ENCODE measurements at regions not wholly inside any gene's neighbourhood (a gene's known extent, or its start where the extent isn't known, plus 50 kb on each side); places are given as distances from the start of the nearest gene placed in this dataset.

- FAIRE-seq, result no peak
- intact Hi-C loops (cut with micrococcal nuclease; ENCODE audit: unreplicated experiment), result no loop called here
- Histone ChIP-seq H3K4me2 (ENCODE audit: control insufficient read depth, insufficient read depth) (no peak overlapping the region), H3K9me3 (replicated peaks; ENCODE audit: control insufficient read depth, insufficient read depth, low read length) (no peaks in the 10 kb centered on the region), H3K27ac (ENCODE audit: control insufficient read depth, insufficient read depth) (no peak overlapping the region), H3K4me3 (no peak overlapping the region), H3K79me2 (ENCODE audit: control insufficient read depth, insufficient read depth, low read length) (no peaks in the 10 kb centered on the region), H3K9ac (ENCODE audit: control insufficient read depth, insufficient read depth, low read length) (no peak overlapping the region), H2AFZ (ENCODE audit: control insufficient read depth, low read depth, low read length) (no peak overlapping the region), H3K36me3 (ENCODE audit: control insufficient read depth in 2 of 2, insufficient read depth in 2 of 2, low read length in 1 of 2) (no peaks in the 10 kb centered on the region), H3K27me3 (replicated peaks in 1 of 2; ENCODE audit: control insufficient read depth in 2 of 2, insufficient read depth in 2 of 2, low read length in 1 of 2) (no peaks in the 10 kb centered on the region), H4K20me1 (ENCODE audit: control insufficient read depth, insufficient read depth) (no peaks in the 10 kb centered on the region), H3K4me1 (ENCODE audit: control insufficient read depth, insufficient read depth, low read length) (no peaks in the 10 kb centered on the region)
- SMC1A ChIA-PET (ENCODE audit: uncharacterized antibody, unreplicated experiment), result no interaction called here
- no TSS peak for BruUV-seq (replicated peaks)
- WGBS (ENCODE audit: insufficient coverage, insufficient replicate concordance, low lambda C conversion rate, missing lambda C conversion rate), result 37% methylated on average over 9 of the region's 9 CpGs
- CTCF ChIA-PET, result no interaction called here
- POLR2A ChIA-PET, result interaction anchor here (0.5 kb wide), 1 partner anchor 1869 kb away, joined by 4 read pairs; no protein-coding TSS in a partner anchor
- in situ Hi-C loops (cut with MboI), result no loop called here
- RAD21 ChIA-PET (ENCODE audit: unreplicated experiment), result no interaction called here
- DNase-seq (ENCODE audit: low read depth, low spot score), result no peak
- ATAC-seq, result no peak
- TF ChIP-seq, protein P1, sequence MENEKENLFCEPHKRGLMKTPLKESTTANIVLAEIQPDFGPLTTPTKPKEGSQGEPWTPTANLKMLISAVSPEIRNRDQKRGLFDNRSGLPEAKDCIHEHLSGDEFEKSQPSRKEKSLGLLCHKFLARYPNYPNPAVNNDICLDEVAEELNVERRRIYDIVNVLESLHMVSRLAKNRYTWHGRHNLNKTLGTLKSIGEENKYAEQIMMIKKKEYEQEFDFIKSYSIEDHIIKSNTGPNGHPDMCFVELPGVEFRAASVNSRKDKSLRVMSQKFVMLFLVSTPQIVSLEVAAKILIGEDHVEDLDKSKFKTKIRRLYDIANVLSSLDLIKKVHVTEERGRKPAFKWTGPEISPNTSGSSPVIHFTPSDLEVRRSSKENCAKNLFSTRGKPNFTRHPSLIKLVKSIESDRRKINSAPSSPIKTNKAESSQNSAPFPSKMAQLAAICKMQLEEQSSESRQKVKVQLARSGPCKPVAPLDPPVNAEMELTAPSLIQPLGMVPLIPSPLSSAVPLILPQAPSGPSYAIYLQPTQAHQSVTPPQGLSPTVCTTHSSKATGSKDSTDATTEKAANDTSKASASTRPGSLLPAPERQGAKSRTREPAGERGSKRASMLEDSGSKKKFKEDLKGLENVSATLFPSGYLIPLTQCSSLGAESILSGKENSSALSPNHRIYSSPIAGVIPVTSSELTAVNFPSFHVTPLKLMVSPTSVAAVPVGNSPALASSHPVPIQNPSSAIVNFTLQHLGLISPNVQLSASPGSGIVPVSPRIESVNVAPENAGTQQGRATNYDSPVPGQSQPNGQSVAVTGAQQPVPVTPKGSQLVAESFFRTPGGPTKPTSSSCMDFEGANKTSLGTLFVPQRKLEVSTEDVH (IDR thresholded peaks at IDR 0.05; ENCODE audit: low read depth, partially characterized antibody), result no peak
- TF ChIP-seq CBX5 (IDR thresholded peaks at IDR 0.05; ENCODE audit: low read depth), result no peak
- no peak for TF ChIP-seq ZNF24 (IDR thresholded peaks at IDR 0.05)
- TF ChIP-seq CHD1 (IDR thresholded peaks at IDR 0.05; ENCODE audit: low read depth, low read length), result no peak
- TF ChIP-seq TCF7 (IDR thresholded peaks at IDR 0.05; ENCODE audit: borderline replicate concordance), result no peak
- TF ChIP-seq SUZ12 (IDR thresholded peaks at IDR 0.05; ENCODE audit: unreplicated experiment), result no peak
- TF ChIP-seq YBX1 (IDR thresholded peaks at IDR 0.05), result no peak
- TF ChIP-seq RFX5 (IDR thresholded peaks at IDR 0.05; ENCODE audit: low read depth, low read length), result no peak
- TF ChIP-seq POLR2AphosphoS5 (IDR thresholded peaks at IDR 0.05; ENCODE audit: low read length), result no peak
- no peak for TF ChIP-seq FOS (IDR thresholded peaks at IDR 0.05; ENCODE audit: borderline replicate concordance, extremely low read depth, insufficient read length)
- no peak for TF ChIP-seq NR2C2 (IDR thresholded peaks at IDR 0.05; ENCODE audit: borderline replicate concordance, control insufficient read depth, insufficient read length, low read depth)
- TF ChIP-seq, protein P2, sequence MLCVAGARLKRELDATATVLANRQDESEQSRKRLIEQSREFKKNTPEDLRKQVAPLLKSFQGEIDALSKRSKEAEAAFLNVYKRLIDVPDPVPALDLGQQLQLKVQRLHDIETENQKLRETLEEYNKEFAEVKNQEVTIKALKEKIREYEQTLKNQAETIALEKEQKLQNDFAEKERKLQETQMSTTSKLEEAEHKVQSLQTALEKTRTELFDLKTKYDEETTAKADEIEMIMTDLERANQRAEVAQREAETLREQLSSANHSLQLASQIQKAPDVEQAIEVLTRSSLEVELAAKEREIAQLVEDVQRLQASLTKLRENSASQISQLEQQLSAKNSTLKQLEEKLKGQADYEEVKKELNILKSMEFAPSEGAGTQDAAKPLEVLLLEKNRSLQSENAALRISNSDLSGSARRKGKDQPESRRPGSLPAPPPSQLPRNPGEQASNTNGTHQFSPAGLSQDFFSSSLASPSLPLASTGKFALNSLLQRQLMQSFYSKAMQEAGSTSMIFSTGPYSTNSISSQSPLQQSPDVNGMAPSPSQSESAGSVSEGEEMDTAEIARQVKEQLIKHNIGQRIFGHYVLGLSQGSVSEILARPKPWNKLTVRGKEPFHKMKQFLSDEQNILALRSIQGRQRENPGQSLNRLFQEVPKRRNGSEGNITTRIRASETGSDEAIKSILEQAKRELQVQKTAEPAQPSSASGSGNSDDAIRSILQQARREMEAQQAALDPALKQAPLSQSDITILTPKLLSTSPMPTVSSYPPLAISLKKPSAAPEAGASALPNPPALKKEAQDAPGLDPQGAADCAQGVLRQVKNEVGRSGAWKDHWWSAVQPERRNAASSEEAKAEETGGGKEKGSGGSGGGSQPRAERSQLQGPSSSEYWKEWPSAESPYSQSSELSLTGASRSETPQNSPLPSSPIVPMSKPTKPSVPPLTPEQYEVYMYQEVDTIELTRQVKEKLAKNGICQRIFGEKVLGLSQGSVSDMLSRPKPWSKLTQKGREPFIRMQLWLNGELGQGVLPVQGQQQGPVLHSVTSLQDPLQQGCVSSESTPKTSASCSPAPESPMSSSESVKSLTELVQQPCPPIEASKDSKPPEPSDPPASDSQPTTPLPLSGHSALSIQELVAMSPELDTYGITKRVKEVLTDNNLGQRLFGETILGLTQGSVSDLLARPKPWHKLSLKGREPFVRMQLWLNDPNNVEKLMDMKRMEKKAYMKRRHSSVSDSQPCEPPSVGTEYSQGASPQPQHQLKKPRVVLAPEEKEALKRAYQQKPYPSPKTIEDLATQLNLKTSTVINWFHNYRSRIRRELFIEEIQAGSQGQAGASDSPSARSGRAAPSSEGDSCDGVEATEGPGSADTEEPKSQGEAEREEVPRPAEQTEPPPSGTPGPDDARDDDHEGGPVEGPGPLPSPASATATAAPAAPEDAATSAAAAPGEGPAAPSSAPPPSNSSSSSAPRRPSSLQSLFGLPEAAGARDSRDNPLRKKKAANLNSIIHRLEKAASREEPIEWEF (IDR thresholded peaks at IDR 0.05; ENCODE audit: insufficient replicate concordance, low read depth, low read length), result no peak
- no peak for TF ChIP-seq PAX8 (IDR thresholded peaks at IDR 0.05)
- TF ChIP-seq ZNF207 (IDR thresholded peaks at IDR 0.05; ENCODE audit: borderline replicate concordance), result no peak
- TF ChIP-seq TCF12 (IDR thresholded peaks at IDR 0.05; ENCODE audit: low read depth, low read length), result no peak
Measured at GRCh38 chr15:66899555-66900350, 165.6 kb upstream of the SMAD3 start.
